ENCODE measurements at regions not wholly inside any gene's neighbourhood (a gene's known extent, or its start where the extent isn't known, plus 50 kb on each side); places are given as distances from the start of the nearest gene placed in this dataset.

DNA sequence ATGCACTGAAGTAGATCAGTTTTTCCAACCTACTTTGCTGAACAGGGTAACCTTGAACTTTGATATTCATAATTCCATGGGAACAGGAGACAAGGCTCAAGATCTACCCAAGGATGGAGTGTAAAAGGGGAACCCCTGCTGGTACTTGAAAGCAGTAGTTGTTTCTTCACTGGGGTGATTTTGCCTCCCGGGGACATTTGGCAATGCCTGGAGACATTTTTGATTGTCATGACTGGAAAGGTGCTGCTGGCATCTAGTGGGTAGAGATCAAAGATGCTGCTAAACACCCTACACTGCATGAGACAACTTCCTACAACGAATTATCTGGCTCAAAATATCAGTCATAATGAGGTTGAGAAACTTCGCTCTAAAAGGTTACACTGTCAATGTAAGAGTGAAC, 214.8 kb upstream of the CTBP2 start:
- TF ChIP-seq, protein P1, sequence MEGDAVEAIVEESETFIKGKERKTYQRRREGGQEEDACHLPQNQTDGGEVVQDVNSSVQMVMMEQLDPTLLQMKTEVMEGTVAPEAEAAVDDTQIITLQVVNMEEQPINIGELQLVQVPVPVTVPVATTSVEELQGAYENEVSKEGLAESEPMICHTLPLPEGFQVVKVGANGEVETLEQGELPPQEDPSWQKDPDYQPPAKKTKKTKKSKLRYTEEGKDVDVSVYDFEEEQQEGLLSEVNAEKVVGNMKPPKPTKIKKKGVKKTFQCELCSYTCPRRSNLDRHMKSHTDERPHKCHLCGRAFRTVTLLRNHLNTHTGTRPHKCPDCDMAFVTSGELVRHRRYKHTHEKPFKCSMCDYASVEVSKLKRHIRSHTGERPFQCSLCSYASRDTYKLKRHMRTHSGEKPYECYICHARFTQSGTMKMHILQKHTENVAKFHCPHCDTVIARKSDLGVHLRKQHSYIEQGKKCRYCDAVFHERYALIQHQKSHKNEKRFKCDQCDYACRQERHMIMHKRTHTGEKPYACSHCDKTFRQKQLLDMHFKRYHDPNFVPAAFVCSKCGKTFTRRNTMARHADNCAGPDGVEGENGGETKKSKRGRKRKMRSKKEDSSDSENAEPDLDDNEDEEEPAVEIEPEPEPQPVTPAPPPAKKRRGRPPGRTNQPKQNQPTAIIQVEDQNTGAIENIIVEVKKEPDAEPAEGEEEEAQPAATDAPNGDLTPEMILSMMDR (conservative IDR thresholded peaks at IDR 0.05; ENCODE audit: low read depth, low read length) = no peak
- no peak overlapping the region for H3K4me3 ChIP-seq (ENCODE audit: low read length)
- DNase-seq (ENCODE audit: low read depth) = no peak

DNA sequence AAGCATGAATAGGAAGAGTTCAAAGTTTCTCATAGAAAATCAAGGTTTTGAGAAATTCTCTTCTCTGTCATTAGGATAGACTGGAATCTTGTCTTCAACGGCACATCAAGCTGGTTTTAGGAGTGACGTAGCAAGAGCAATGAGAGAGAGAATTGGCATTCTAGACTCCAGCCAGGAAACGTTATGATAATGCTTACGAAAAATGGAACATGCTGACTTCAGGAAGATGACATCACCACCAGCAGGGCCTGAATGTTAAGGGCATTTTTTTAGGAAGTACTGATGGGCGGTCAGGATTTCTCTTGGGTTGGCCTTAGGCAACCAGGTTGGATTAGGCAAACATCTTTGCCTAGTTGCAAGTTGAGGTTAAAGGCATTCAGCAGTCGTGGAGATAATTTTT, 213.2 kb upstream of the CTBP2 start:
- TF ChIP-seq, protein P1 (conservative IDR thresholded peaks at IDR 0.05; ENCODE audit: low read depth, low read length) = no peak
- H3K4me3 ChIP-seq (ENCODE audit: low read length) = no peak overlapping the region
- no peak for DNase-seq (ENCODE audit: low read depth)

DNA sequence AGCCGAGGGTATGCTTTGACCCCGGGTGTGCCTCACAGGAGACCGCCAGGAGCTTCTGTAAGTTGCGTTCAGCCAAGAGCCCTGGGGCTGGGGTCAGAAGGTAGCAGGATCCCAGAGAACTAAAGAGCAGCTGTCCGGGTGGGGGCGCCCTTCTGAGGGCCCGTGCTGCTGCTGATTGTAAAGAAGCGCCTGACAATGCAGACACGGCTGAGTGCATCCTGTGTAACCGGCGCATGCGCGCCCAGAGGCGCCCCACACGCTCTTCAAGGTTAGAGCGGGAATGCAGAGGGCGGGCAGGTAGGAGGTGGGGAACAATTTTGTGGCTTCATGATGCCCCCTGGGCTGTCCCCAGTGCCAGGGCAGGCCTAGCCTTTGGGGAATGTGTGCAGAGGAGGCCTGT, 210.2 kb upstream of the CTBP2 start:
- no peak overlapping the region for H3K4me3 ChIP-seq (ENCODE audit: low read length)
- TF ChIP-seq, protein P1 (conservative IDR thresholded peaks at IDR 0.05; ENCODE audit: low read depth, low read length) = peak; percentile 9
- no peak for DNase-seq (ENCODE audit: low read depth)

DNA sequence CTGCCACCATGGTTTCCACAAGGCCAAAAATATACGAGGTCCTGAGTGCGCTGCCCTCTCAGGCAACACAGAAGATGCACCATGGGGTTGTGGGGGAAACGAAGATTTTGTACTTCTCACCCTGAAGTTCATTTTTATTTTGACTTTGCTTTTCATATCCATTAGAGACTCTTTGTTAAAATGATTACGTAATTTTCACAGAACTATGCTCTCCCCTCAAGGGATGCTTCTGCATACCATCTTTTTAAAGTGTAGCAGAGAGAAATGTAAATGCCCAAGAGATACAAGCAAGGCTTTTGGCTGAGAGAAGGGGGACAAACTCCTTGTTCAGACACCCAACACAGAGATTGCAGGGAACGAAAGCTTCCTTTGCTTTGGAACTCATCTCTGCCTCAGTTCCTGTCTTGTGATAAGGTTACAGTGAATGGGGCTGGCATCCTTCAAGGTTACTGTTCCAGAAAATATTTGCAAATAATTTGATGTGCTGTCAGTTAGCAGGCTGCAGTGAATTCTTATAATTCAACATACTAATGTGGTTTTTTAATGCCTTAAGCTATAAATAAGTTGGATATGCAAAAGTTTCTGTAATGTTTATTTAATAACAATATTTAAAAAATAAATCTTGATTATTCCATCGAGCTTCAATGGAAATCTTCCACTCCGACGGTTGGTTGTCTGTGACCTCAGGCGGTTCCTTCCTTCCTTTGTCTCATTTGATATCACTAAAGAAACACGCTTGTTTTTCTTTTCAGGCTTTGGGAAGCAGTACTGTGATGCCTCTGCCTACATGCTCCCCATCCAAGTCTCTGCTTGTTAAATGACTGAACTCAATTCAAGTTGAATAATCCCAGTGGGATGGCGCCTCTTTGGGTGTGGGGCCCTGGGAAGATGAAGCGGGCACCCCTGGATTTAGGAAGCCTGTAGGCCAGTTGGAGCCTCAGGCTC, 209.3 kb upstream of the CTBP2 start:
- no peak overlapping the region for H3K4me3 ChIP-seq (ENCODE audit: low read length)
- TF ChIP-seq, protein P1 (conservative IDR thresholded peaks at IDR 0.05; ENCODE audit: low read depth, low read length) = no peak
- DNase-seq (ENCODE audit: low read depth) = no peak

DNA sequence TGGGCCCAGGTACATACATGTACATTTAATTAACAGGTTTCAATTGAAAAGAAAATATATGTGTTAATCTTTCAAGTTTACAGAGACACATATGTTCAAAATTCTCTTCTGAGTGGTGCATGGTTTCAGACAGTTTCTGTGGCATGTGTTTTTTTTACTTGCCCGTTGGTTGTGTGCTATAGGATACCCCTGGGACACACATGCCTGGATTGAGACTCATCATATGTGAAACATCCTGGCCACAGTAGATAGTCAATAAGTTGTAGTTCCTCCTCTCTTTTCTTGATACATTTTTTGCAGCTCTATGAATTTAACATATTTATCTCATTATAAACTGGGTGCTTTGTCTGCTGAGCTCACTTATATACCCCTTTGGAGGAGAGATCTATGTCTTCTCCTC, 207.8 kb upstream of the CTBP2 start:
- no peak for DNase-seq (ENCODE audit: low read depth)
- TF ChIP-seq, protein P1 (conservative IDR thresholded peaks at IDR 0.05; ENCODE audit: low read depth, low read length) = no peak
- H3K4me3 ChIP-seq (ENCODE audit: low read length) = no peak overlapping the region

DNA sequence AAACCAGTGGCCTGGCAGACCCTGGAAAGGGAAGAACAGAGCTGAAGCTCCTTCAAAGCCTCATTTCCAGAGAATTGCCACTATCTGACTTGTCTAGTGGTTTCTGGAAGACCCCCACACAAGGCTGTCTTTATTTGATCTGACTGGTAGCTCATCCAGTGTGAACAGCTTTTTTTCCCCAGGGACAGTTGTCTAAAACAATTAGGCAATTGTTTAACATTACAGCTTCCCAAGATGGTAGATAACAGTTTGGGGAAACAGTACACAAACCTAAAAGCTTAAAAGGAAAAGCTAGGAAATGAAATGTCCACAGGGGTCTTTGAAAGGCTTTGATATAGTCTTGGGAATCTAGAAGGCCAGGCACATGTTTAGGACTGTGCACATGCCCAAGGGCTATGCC, 203.4 kb upstream of the CTBP2 start:
- no peak for DNase-seq (ENCODE audit: low read depth)
- H3K4me3 ChIP-seq (ENCODE audit: low read length) = no peak overlapping the region
- TF ChIP-seq, protein P1 (conservative IDR thresholded peaks at IDR 0.05; ENCODE audit: low read depth, low read length) = no peak

DNA sequence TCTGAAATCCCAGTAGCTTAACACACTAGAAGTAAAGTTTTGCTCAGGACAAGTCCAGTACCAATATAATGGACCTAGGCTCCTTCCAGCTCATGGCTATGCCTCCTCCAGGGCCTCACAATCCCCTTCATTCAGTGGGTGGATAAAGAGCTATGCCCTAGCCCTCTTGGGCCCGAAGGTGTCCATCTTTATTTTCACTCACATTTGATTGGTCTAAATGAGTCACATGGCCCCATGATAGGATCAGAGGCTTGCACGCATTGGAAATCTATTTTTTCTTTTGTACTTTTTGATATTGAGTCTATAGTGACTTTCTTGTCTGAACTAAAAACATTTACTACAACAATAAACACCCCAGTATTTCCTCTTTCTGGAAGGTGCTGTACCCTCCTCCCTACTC, 202.6 kb upstream of the CTBP2 start:
- H3K4me3 ChIP-seq (ENCODE audit: low read length) = no peak overlapping the region

More for the DNA sequence above, 202.6 kb upstream of the CTBP2 start:
- TF ChIP-seq, protein P1 (conservative IDR thresholded peaks at IDR 0.05; ENCODE audit: low read depth, low read length) = no peak
- no peak for DNase-seq (ENCODE audit: low read depth)
